H9 (cell line): ENCODE measurements at regions not wholly inside any gene's neighbourhood (a gene's known extent, or its start where the extent isn't known, plus 50 kb on each side); places are given as distances from the start of the nearest gene placed in this dataset.

Source experiments
- DNase-seq: peaks from one replicate; pipeline ENCODE4 v3.0.0-alpha.2; 2017
- H2AFZ ChIP-seq: one replicate; pipeline ENCODE4 v1.6.1; 2013; ENCODE audit warnings: mild to moderate bottlenecking, low read length, control low read depth, moderate library complexity
- H2AK5ac ChIP-seq: 2 replicates; pipeline ENCODE4 v1.6.1; 2013; ENCODE audit warnings: low read length, control low read depth, mixed read lengths; ENCODE audit not compliant: insufficient read length
- H2BK120ac ChIP-seq: one replicate; pipeline ENCODE4 v1.6.1; 2013; ENCODE audit warnings: low read depth, mild to moderate bottlenecking, low read length, control low read depth, inconsistent platforms; ENCODE audit not compliant: poor library complexity, severe bottlenecking
- H2BK12ac ChIP-seq: 2 replicates; pipeline ENCODE4 v1.6.1; 2013; ENCODE audit warnings: low read length, control low read depth, mixed read lengths, low read depth; ENCODE audit not compliant: insufficient read length
- H2BK15ac ChIP-seq: 2 replicates; pipeline ENCODE4 v1.6.1; 2013; ENCODE audit warnings: low read depth, low read length, control low read depth
- H2BK20ac ChIP-seq: one replicate; pipeline ENCODE4 v1.6.1; 2013; ENCODE audit warnings: low read depth, mild to moderate bottlenecking, low read length, control low read depth, inconsistent platforms; ENCODE audit not compliant: poor library complexity, severe bottlenecking
- H2BK5ac ChIP-seq: 2 replicates; pipeline ENCODE4 v1.6.1; 2013; ENCODE audit warnings: low read length, control low read depth, mixed read lengths; ENCODE audit not compliant: insufficient read length
- H3K14ac ChIP-seq: 2 replicates; pipeline ENCODE4 v1.6.1; 2013; ENCODE audit warnings: low read length, control low read depth; ENCODE audit not compliant: insufficient read depth
- H3K18ac ChIP-seq: 2 replicates; pipeline ENCODE4 v1.6.1; 2013; ENCODE audit warnings: low read depth, mild to moderate bottlenecking, mixed read lengths, low read length, control low read depth; ENCODE audit not compliant: insufficient read length
- H3K23ac ChIP-seq: 2 replicates; pipeline ENCODE4 v1.6.1; 2013; ENCODE audit warnings: low read length, control low read depth, mixed read lengths, low read depth; ENCODE audit not compliant: insufficient read length
- H3K23me2 ChIP-seq: 2 replicates; pipeline ENCODE4 v1.6.1; 2013; ENCODE audit warnings: low read depth, mild to moderate bottlenecking, mixed read lengths, low read length, control low read depth; ENCODE audit not compliant: insufficient read length, poor library complexity, severe bottlenecking
- H3K27ac ChIP-seq: 2 replicates; pipeline ENCODE4 v1.5.1; 2013; ENCODE audit warnings: low read length, control low read depth, mixed read lengths, low read depth; ENCODE audit not compliant: insufficient read length
- H3K27me3 ChIP-seq: 2 replicates; pipeline ENCODE4 v1.6.1; 2013; ENCODE audit warnings: low read length, control low read depth, inconsistent platforms; ENCODE audit not compliant: insufficient read depth
- H3K4ac ChIP-seq: 2 replicates; pipeline ENCODE4 v1.6.1; 2013; ENCODE audit warnings: low read depth, mild to moderate bottlenecking, control low read depth, inconsistent platforms, low read length, moderate library complexity
- H3K4me1 ChIP-seq: 2 replicates; pipeline ENCODE4 v1.6.1; 2013; ENCODE audit warnings: low read length, control low read depth, inconsistent platforms; ENCODE audit not compliant: insufficient read depth
- H3K4me2 ChIP-seq: 2 replicates; pipeline ENCODE4 v1.6.1; 2013; ENCODE audit warnings: low read length, control low read depth, mixed read lengths; ENCODE audit not compliant: insufficient read length, insufficient read depth
- H3K56ac ChIP-seq: 2 replicates; pipeline ENCODE4 v1.6.1; 2013; ENCODE audit warnings: low read depth, mild to moderate bottlenecking, mixed read lengths, low read length, control low read depth; ENCODE audit not compliant: insufficient read length
- H3K79me1 ChIP-seq: 2 replicates; pipeline ENCODE4 v1.6.1; 2013; ENCODE audit warnings: low read depth, mild to moderate bottlenecking, moderate library complexity, low read length, control low read depth, inconsistent platforms; ENCODE audit not compliant: insufficient read depth, poor library complexity, severe bottlenecking
- H3K79me2 ChIP-seq: 2 replicates; pipeline ENCODE4 v1.6.1; 2013; ENCODE audit warnings: low read length, control low read depth, inconsistent platforms; ENCODE audit not compliant: insufficient read depth
- H3K9ac ChIP-seq: 2 replicates; pipeline ENCODE4 v1.6.1; 2013; ENCODE audit warnings: low read length, control low read depth, mixed read lengths; ENCODE audit not compliant: insufficient read length; ENCODE audit errors: extremely low read depth
- H3K9me3 ChIP-seq: one replicate; pipeline ENCODE4 v1.6.1; 2013; ENCODE audit warnings: low read depth, low read length, inconsistent platforms; ENCODE audit not compliant: control insufficient read depth
- H3T11ph ChIP-seq: one replicate; pipeline ENCODE4 v1.6.1; 2013; ENCODE audit warnings: mild to moderate bottlenecking, low read length, control low read depth, inconsistent platforms
- H4K20me1 ChIP-seq: one replicate; pipeline ENCODE4 v1.6.1; 2013; ENCODE audit not compliant: control insufficient read depth, insufficient read length, insufficient read depth
- H4K5ac ChIP-seq: 2 replicates; pipeline ENCODE4 v1.6.1; 2013; ENCODE audit warnings: low read depth, mild to moderate bottlenecking, mixed read lengths, low read length, control low read depth; ENCODE audit not compliant: insufficient read length
- H4K8ac ChIP-seq: replicated peaks from 2 replicates; pipeline ENCODE4 v1.6.1; 2013; ENCODE audit warnings: low read length, control low read depth, mixed read lengths, low read depth; ENCODE audit not compliant: insufficient read length
- H4K91ac ChIP-seq: 2 replicates; pipeline ENCODE4 v1.6.1; 2013; ENCODE audit warnings: low read depth, mild to moderate bottlenecking, moderate library complexity, mixed read lengths, low read length, control low read depth; ENCODE audit not compliant: insufficient read length
- H3K27ac Mint-ChIP-seq, 3 experiments: 2 replicates in 2 of 3; 3 replicates in 1 of 3; pipeline ENCODE4 v1.8.0; 2020 to 2021; ENCODE audit warnings: mixed read lengths in 3 of 3, mild to moderate bottlenecking in 1 of 3, moderate library complexity in 1 of 3
- H3K27me3 Mint-ChIP-seq: 2 replicates; pipeline ENCODE4 v1.8.0; 2021; ENCODE audit warnings: low read depth, mild to moderate bottlenecking, moderate library complexity, mixed read lengths
- H3K36me3 Mint-ChIP-seq, 3 experiments: 2 replicates in 2 of 3; 3 replicates in 1 of 3; pipeline ENCODE4 v1.8.0; 2020 to 2021; ENCODE audit warnings: low read depth in 3 of 3, mixed read lengths in 3 of 3; ENCODE audit not compliant: insufficient read depth in 1 of 3
- H3K4me1 Mint-ChIP-seq, 2 experiments: 2 replicates each; pipeline ENCODE4 v1.8.0; 2020; ENCODE audit warnings: mixed read lengths in 2 of 2
- H3K4me3 Mint-ChIP-seq, 2 experiments: 2 replicates in 1 of 2; 3 replicates in 1 of 2; pipeline ENCODE4 v1.8.0; 2020 to 2021; ENCODE audit warnings: mild to moderate bottlenecking in 2 of 2, mixed read lengths in 2 of 2, moderate library complexity in 1 of 2
- H3K9me3 Mint-ChIP-seq, 2 experiments: 2 replicates in 1 of 2; 3 replicates in 1 of 2; pipeline ENCODE4 v1.8.0; 2020; ENCODE audit warnings: mild to moderate bottlenecking in 2 of 2, mixed read lengths in 2 of 2, moderate library complexity in 1 of 2
- CTCF ChIP-seq: fragments of 200-600 bp; sonication (generic); conservative IDR thresholded peaks from 3 replicates; pipeline ENCODE4 v1.8.0; 2021; ENCODE audit warnings: antibody characterized with exemption, mild to moderate bottlenecking
- WGBS: extraction: QIAGEN DNeasy Blood & Tissue Kit; methylation state at CpG from one replicate; pipeline ENCODE4 v1.1.7; 2013; ENCODE audit warnings: missing lambda C conversion rate, low lambda C conversion rate, mixed read lengths; ENCODE audit not compliant: insufficient read length; ENCODE audit errors: extremely low coverage; 5-methylcytosine and 5-hydroxymethylcytosine counted together

GRCh38 chr1:209387271-209387968 lies 196.1 kb upstream of the CAMK1G start:
- Histone ChIP-seq H2BK5ac (no peak overlapping the region), H2AFZ (no peak overlapping the region), H2BK15ac (no peak overlapping the region), H3T11ph (no peak overlapping the region), H3K9ac (no peak overlapping the region), H2BK12ac (no peak overlapping the region), H3K27me3 (no peaks in the 10 kb centered on the region), H3K14ac (no peak overlapping the region), H3K4me2 (no peak overlapping the region), H4K5ac (no peak overlapping the region), H3K56ac (no peak overlapping the region), H4K91ac (no peak overlapping the region), H3K79me2 (no peaks in the 10 kb centered on the region), H4K8ac (no peak overlapping the region), H3K23me2 (no peaks in the 10 kb centered on the region), H3K79me1 (no peaks in the 10 kb centered on the region), H3K4ac (no peak overlapping the region), H2AK5ac (no peak overlapping the region), H3K18ac (no peak overlapping the region), H2BK120ac (no peak overlapping the region), H3K9me3 (no peaks in the 10 kb centered on the region), H3K4me1 (peaks cover 22% of the 10 kb centered on the region; the same call in 1 of the 2 replicates), H3K27ac (no peak overlapping the region), H4K20me1 (no peaks in the 10 kb centered on the region), H3K23ac (no peak overlapping the region), H2BK20ac (no peak overlapping the region)
- no peak overlapping the region for H3K27ac Mint-ChIP-seq
- no peaks in the 10 kb centered on the region; the same call in 1 of the 2 replicates for H3K27me3 Mint-ChIP-seq
- H3K36me3 Mint-ChIP-seq: peaks cover 0 to 6% (median 3%) of the 10 kb centered on the region in 3 experiments; a peak in 2 of 7 replicates
- TF ChIP-seq CTCF: no peak
- WGBS: no CpG with 5 or more reads among the region's 5 CpGs
- DNase-seq: no peak
- H3K4me1 Mint-ChIP-seq: peaks cover 49 to 55% of the 10 kb centered on the region in 2 experiments
- H3K4me3 Mint-ChIP-seq: no peak overlapping the region
- no peaks in the 10 kb centered on the region for H3K9me3 Mint-ChIP-seq
